ENCODE measurements at regions not wholly inside any gene's neighbourhood (a gene's known extent, or its start where the extent isn't known, plus 50 kb on each side); places are given as distances from the start of the nearest gene placed in this dataset.
"Not testable (repeated sequence)": the region's sequence is repeated elsewhere in the genome, so short reads cannot be mapped to it uniquely, and the experiment has no call there.

- not testable (repeated sequence) for TF ChIP-seq BDP1 (IDR thresholded peaks at IDR 0.05; ENCODE audit: insufficient read depth, insufficient read length); POLR2A (conservative IDR thresholded peaks at IDR 0.05); CTCF (IDR thresholded peaks at IDR 0.05 in 2 of 3, conservative IDR thresholded peaks at IDR 0.05 in 1 of 3; ENCODE audit: insufficient read depth in 2 of 3, low read depth in 1 of 3, low read length in 3 of 3); ZFPM2 (CRISPR knock-in tag; IDR thresholded peaks at IDR 0.05); L3MBTL2 (IDR thresholded peaks at IDR 0.05); ZBTB7A (IDR thresholded peaks at IDR 0.05; ENCODE audit: borderline replicate concordance, control insufficient read depth, low read depth, low read length); FOXA3 (CRISPR knock-in tag; conservative IDR thresholded peaks at IDR 0.05 in 1 of 2, IDR thresholded peaks at IDR 0.05 in 1 of 2); TAF1 (IDR thresholded peaks at IDR 0.05; ENCODE audit: control insufficient read depth, extremely low read depth, insufficient read depth, low read length, severe bottlenecking); ZFP36 (IDR thresholded peaks at IDR 0.05; ENCODE audit: low read depth, low read length, partially characterized antibody); TBL1XR1 (IDR thresholded peaks at IDR 0.05; ENCODE audit: low read length in 2 of 2); SREBF2 (CRISPR knock-in tag; IDR thresholded peaks at IDR 0.05); GATA2 (CRISPR knock-in tag; IDR thresholded peaks at IDR 0.05); FOXP4 (CRISPR knock-in tag; IDR thresholded peaks at IDR 0.05; ENCODE audit: borderline replicate concordance)
Measured at GRCh38 chr21:6466707-6467106, 4054.7 kb upstream of the TPTE start.

All from K562 (cell line).